ENCODE measurements at regions not wholly inside any gene's neighbourhood (a gene's known extent, or its start where the extent isn't known, plus 50 kb on each side); places are given as distances from the start of the nearest gene placed in this dataset.
"Not testable (repeated sequence)": the region's sequence is repeated elsewhere in the genome, so short reads cannot be mapped to it uniquely, and the experiment has no call there.

- DNase-seq (no peak), ATAC-seq (no peak)
These were observed 1144.7 kb downstream of the OTOL1 start for GRCh38 chr3:162641317-162641716.

- DNase-seq, result no peak
These were observed 1145.3 kb downstream of the OTOL1 start for GRCh38 chr3:162641907-162642306.

GRCh38 chr3:162643245-162643644 lies 1146.6 kb downstream of the OTOL1 start:
- no peak for DNase-seq
- no peak for ATAC-seq

More at GRCh38 chr3:162641907-162642306, 1145.3 kb downstream of the OTOL1 start:
- ATAC-seq, result no peak

- DNase-seq, result no peak
- ATAC-seq, result no peak
These were observed 1150.7 kb downstream of the OTOL1 start for GRCh38 chr3:162647321-162647720.

GRCh38 chr3:162658003-162658402 lies 1161.4 kb downstream of the OTOL1 start:
- no peak for DNase-seq
- no peak for ATAC-seq

- ATAC-seq, result no peak
- no peak for DNase-seq
These were observed 1169.2 kb downstream of the OTOL1 start for GRCh38 chr3:162665684-162666391.

GRCh38 chr3:162666835-162667234 lies 1170.2 kb downstream of the OTOL1 start:
- DNase-seq (no peak), ATAC-seq (no peak)

- DNase-seq (no peak), ATAC-seq (no peak)
These were observed 1173.6 kb downstream of the OTOL1 start for GRCh38 chr3:162670181-162670580.

GRCh38 chr3:162677475-162677874 lies 1180.9 kb downstream of the OTOL1 start:
- DNase-seq (no peak), ATAC-seq (no peak)

GRCh38 chr3:162678941-162679340 lies 1182.3 kb downstream of the OTOL1 start:
- DNase-seq, result no peak
- no peak for ATAC-seq

GRCh38 chr3:162684260-162684659 lies 1187.7 kb downstream of the OTOL1 start:
- ATAC-seq (no peak), DNase-seq (no peak)

GRCh38 chr3:162699291-162699690 lies 1202.7 kb downstream of the OTOL1 start:
- no peak for ATAC-seq

GRCh38 chr3:162701211-162701610 lies 1204.6 kb downstream of the OTOL1 start:
- no peak for ATAC-seq
- no peak for DNase-seq

More at GRCh38 chr3:162699291-162699690, 1202.7 kb downstream of the OTOL1 start:
- no peak for DNase-seq

- ATAC-seq (no peak), DNase-seq (no peak)
These were observed 1206.3 kb downstream of the OTOL1 start for GRCh38 chr3:162702768-162703385.

GRCh38 chr3:162704238-162704637 lies 1207.6 kb downstream of the OTOL1 start:
- no peak for DNase-seq
- no peak for ATAC-seq

- DNase-seq, result no peak
- no peak for ATAC-seq
These were observed 1208.3 kb downstream of the OTOL1 start for GRCh38 chr3:162704799-162705385.

GRCh38 chr3:162708394-162708793 lies 1211.8 kb downstream of the OTOL1 start:
- not testable (repeated sequence) for ATAC-seq, DNase-seq

- not testable (repeated sequence) for ATAC-seq, DNase-seq
These were observed 1212.5 kb downstream of the OTOL1 start for GRCh38 chr3:162708942-162709706.

- DNase-seq (no peak), ATAC-seq (no peak)
These were observed 1213.9 kb downstream of the OTOL1 start for GRCh38 chr3:162710332-162711112.

- not testable (repeated sequence) for DNase-seq
These were observed 1220.5 kb downstream of the OTOL1 start for GRCh38 chr3:162717074-162717473.

GRCh38 chr3:162718697-162719096 lies 1222.1 kb downstream of the OTOL1 start:
- ATAC-seq, result no peak

More at GRCh38 chr3:162717074-162717473, 1220.5 kb downstream of the OTOL1 start:
- not testable (repeated sequence) for ATAC-seq

More at GRCh38 chr3:162718697-162719096, 1222.1 kb downstream of the OTOL1 start:
- DNase-seq, result no peak

All from stimulated activated naive CD8-positive, alpha-beta T cell treated with anti-CD3 and anti-CD28 coated beads, Interleukin-15, Interleukin-2, amounts not matched to agents 100 U/mL and 50 U/mL, for 24 hours (primary cell).